Kidney capillary endothelial cell (primary cell): ENCODE measurements at regions not wholly inside any gene's neighbourhood (a gene's known extent, or its start where the extent isn't known, plus 50 kb on each side); places are given as distances from the start of the nearest gene placed in this dataset.
"Not testable (repeated sequence)": the region's sequence is repeated elsewhere in the genome, so short reads cannot be mapped to it uniquely, and the experiment has no call there.

Experiments used
- DNase-seq: peaks from one replicate; pipeline ENCODE4 v3.0.0-alpha.2; 2018; ENCODE audit warnings: low spot score

- no peak for DNase-seq
Observed at GRCh38 chr12:63040526-63041220, 105.7 kb upstream of the PPM1H start.

GRCh38 chr12:63038713-63039100 lies 103.8 kb upstream of the PPM1H start:
- DNase-seq: no peak

GRCh38 chr12:63037746-63038712 lies 103.1 kb upstream of the PPM1H start:
- no peak for DNase-seq

GRCh38 chr12:63036974-63037335 lies 102.0 kb upstream of the PPM1H start:
- no peak for DNase-seq

GRCh38 chr12:63036216-63036973 lies 101.4 kb upstream of the PPM1H start:
- no peak for DNase-seq

- no peak for DNase-seq
Observed at GRCh38 chr12:63034601-63035000, 99.7 kb upstream of the PPM1H start.

GRCh38 chr12:63029676-63030075 lies 94.7 kb upstream of the PPM1H start:
- DNase-seq: no peak

- DNase-seq: no peak
Observed at GRCh38 chr12:63028951-63029350, 94.0 kb upstream of the PPM1H start.

- no peak for DNase-seq
Observed at GRCh38 chr12:63025116-63025515, 90.2 kb upstream of the PPM1H start.

GRCh38 chr12:63023926-63024325 lies 89.0 kb upstream of the PPM1H start:
- no peak for DNase-seq

GRCh38 chr12:63021116-63021515 lies 86.2 kb upstream of the PPM1H start:
- no peak for DNase-seq

- DNase-seq: no peak
Observed at GRCh38 chr12:63020269-63020668, 85.3 kb upstream of the PPM1H start.

GRCh38 chr12:63018273-63018672 lies 83.3 kb upstream of the PPM1H start:
- no peak for DNase-seq

GRCh38 chr12:63013302-63013701 lies 78.4 kb upstream of the PPM1H start:
- DNase-seq: no peak

- no peak for DNase-seq
Observed at GRCh38 chr12:63010698-63011097, 75.7 kb upstream of the PPM1H start.

- no peak for DNase-seq
Observed at GRCh38 chr12:63008372-63008771, 73.4 kb upstream of the PPM1H start.

GRCh38 chr12:63007726-63008125 lies 72.8 kb upstream of the PPM1H start:
- no peak for DNase-seq

GRCh38 chr12:63006536-63006935 lies 71.6 kb upstream of the PPM1H start:
- DNase-seq: no peak

GRCh38 chr12:63005382-63005781 lies 70.4 kb upstream of the PPM1H start:
- DNase-seq: no peak

GRCh38 chr12:63003223-63003819 lies 68.4 kb upstream of the PPM1H start:
- no peak for DNase-seq

- DNase-seq: not testable (repeated sequence)
Observed at GRCh38 chr12:63002059-63002458, 67.1 kb upstream of the PPM1H start.

GRCh38 chr12:62998454-62998853 lies 63.5 kb upstream of the PPM1H start:
- no peak for DNase-seq
